GM19455 (cell line): ENCODE measurements at regions not wholly inside any gene's neighbourhood (a gene's known extent, or its start where the extent isn't known, plus 50 kb on each side); places are given as distances from the start of the nearest gene placed in this dataset.

Experiments
- ATAC-seq: cut with Tn5 transposase; IDR thresholded peaks from one replicate; pipeline ENCODE4 v1.9.1; 2021; ENCODE audit not compliant: unreplicated experiment

GRCh38 chr7:106775552-106775936 lies 89.5 kb upstream of the PIK3CG start:
- ATAC-seq, result no peak

GRCh38 chr7:106775975-106776607 lies 89.0 kb upstream of the PIK3CG start:
- ATAC-seq, result no peak

GRCh38 chr7:106776618-106777347 lies 88.3 kb upstream of the PIK3CG start:
- ATAC-seq, result no peak

GRCh38 chr7:106777674-106778299 lies 87.3 kb upstream of the PIK3CG start:
- no peak for ATAC-seq

GRCh38 chr7:106778656-106779250 lies 86.3 kb upstream of the PIK3CG start:
- ATAC-seq, result no peak

GRCh38 chr7:106779877-106780276 lies 85.2 kb upstream of the PIK3CG start:
- no peak for ATAC-seq

GRCh38 chr7:106781007-106781406 lies 84.1 kb upstream of the PIK3CG start:
- ATAC-seq, result no peak

GRCh38 chr7:106781828-106782544 lies 83.1 kb upstream of the PIK3CG start:
- no peak for ATAC-seq

GRCh38 chr7:106783286-106783685 lies 81.8 kb upstream of the PIK3CG start:
- no peak for ATAC-seq

GRCh38 chr7:106788637-106789036 lies 76.4 kb upstream of the PIK3CG start:
- ATAC-seq, result no peak

GRCh38 chr7:106791526-106791925 lies 73.6 kb upstream of the PIK3CG start:
- ATAC-seq, result no peak

- no peak for ATAC-seq
Observed at GRCh38 chr7:106792233-106792926, 72.7 kb upstream of the PIK3CG start.

- ATAC-seq, result no peak
Observed at GRCh38 chr7:106793015-106793975, 71.8 kb upstream of the PIK3CG start.

- ATAC-seq, result no peak
Observed at GRCh38 chr7:106794276-106795083, 70.6 kb upstream of the PIK3CG start.

GRCh38 chr7:106795084-106795876 lies 69.8 kb upstream of the PIK3CG start:
- no peak for ATAC-seq

- ATAC-seq, result no peak
Observed at GRCh38 chr7:106795877-106796231, 69.2 kb upstream of the PIK3CG start.

GRCh38 chr7:106797937-106798336 lies 67.1 kb upstream of the PIK3CG start:
- no peak for ATAC-seq

GRCh38 chr7:106802589-106802988 lies 62.5 kb upstream of the PIK3CG start:
- no peak for ATAC-seq
